ENCODE measurements at regions not wholly inside any gene's neighbourhood (a gene's known extent, or its start where the extent isn't known, plus 50 kb on each side); places are given as distances from the start of the nearest gene placed in this dataset.

GRCh38 chr11:134638796-134639430, 226.9 kb upstream of the B3GAT1 start:
- DNase-seq: no peak

- no peak for DNase-seq
Measured at GRCh38 chr11:134637091-134638015, 225.3 kb upstream of the B3GAT1 start.

- DNase-seq: no peak
Measured at GRCh38 chr11:134636071-134636470, 224.0 kb upstream of the B3GAT1 start.

- DNase-seq: peak in 1 of 3 experiments; percentile 16
Measured at GRCh38 chr11:134634897-134635831, 223.1 kb upstream of the B3GAT1 start.

GRCh38 chr11:134633276-134633675, 221.2 kb upstream of the B3GAT1 start:
- DNase-seq: no peak

- no peak for DNase-seq
Measured at GRCh38 chr11:134632347-134633119, 220.5 kb upstream of the B3GAT1 start.

- DNase-seq: peak in 1 of 3 experiments; percentile 27
Measured at GRCh38 chr11:134630861-134631260, 218.8 kb upstream of the B3GAT1 start.

GRCh38 chr11:134628426-134628825, 216.4 kb upstream of the B3GAT1 start:
- DNase-seq: no peak

GRCh38 chr11:134626032-134626431, 214.0 kb upstream of the B3GAT1 start:
- no peak for DNase-seq

- DNase-seq: no peak
Measured at GRCh38 chr11:134625631-134626030, 213.6 kb upstream of the B3GAT1 start.

GRCh38 chr11:134625151-134625550, 213.1 kb upstream of the B3GAT1 start:
- DNase-seq: no peak

GRCh38 chr11:134624166-134624920, 212.3 kb upstream of the B3GAT1 start:
- no peak for DNase-seq

GRCh38 chr11:134623711-134624110, 211.7 kb upstream of the B3GAT1 start:
- no peak for DNase-seq

- no peak for DNase-seq
Measured at GRCh38 chr11:134622458-134622857, 210.4 kb upstream of the B3GAT1 start.

- no peak for DNase-seq
Measured at GRCh38 chr11:134617360-134617759, 205.3 kb upstream of the B3GAT1 start.

- DNase-seq: no peak
Measured at GRCh38 chr11:134616038-134616437, 204.0 kb upstream of the B3GAT1 start.

GRCh38 chr11:134615041-134615615, 203.1 kb upstream of the B3GAT1 start:
- DNase-seq: no peak

GRCh38 chr11:134614141-134614540, 202.1 kb upstream of the B3GAT1 start:
- DNase-seq: no peak

- peak in 1 of 3 experiments; percentile 89 for DNase-seq
Measured at GRCh38 chr11:134613646-134614045, 201.6 kb upstream of the B3GAT1 start.

GRCh38 chr11:134612140-134613030, 200.3 kb upstream of the B3GAT1 start:
- DNase-seq: no peak

Measured in NCI-H1417 (cell line).